Stimulated activated CD4-positive, alpha-beta T cell treated with anti-CD3 and anti-CD28 coated beads, Interleukin-15, amount 100 ng/mL, for 24 hours (primary cell): ENCODE measurements at regions not wholly inside any gene's neighbourhood (a gene's known extent, or its start where the extent isn't known, plus 50 kb on each side); places are given as distances from the start of the nearest gene placed in this dataset.
"Not testable (repeated sequence)": the region's sequence is repeated elsewhere in the genome, so short reads cannot be mapped to it uniquely, and the experiment has no call there.

ENCODE experiments used
- DNase-seq: peaks from one replicate; pipeline ENCODE4 v3.0.0-alpha.2; 2020

GRCh38 chr6:113359155-113360140 lies 497.7 kb upstream of the MARCKS start:
- DNase-seq: no peak

DNA sequence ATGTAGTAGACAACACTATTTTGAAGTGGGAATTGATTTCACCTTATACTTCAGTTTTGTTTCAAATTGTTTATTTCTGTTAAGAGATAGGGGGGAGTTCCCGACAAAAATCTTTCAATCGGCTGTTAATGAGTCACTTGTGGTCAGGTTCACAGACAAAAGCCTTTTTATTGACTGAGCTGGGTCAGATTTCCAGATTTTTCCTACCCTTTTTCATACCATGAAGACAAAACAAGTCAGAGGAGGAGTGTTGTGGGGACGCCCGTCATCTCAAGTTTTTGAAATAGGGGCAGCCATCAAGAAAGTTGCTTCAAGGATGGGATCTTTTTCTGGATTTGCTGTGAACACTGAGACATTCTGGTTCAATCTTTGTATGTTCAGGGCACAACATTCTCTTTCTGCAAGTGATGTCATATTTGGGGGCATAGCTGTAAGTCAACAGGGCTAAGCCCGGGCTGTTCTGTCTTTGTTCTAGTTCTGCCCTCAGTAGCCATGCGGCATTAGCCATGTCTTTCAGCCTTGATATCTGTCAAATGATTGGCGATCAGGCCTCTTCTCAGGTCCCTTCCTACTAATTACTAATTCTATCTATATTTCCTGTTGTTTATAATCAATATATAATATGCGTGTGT lies 496.0 kb upstream of the MARCKS start:
- DNase-seq: no peak

DNA sequence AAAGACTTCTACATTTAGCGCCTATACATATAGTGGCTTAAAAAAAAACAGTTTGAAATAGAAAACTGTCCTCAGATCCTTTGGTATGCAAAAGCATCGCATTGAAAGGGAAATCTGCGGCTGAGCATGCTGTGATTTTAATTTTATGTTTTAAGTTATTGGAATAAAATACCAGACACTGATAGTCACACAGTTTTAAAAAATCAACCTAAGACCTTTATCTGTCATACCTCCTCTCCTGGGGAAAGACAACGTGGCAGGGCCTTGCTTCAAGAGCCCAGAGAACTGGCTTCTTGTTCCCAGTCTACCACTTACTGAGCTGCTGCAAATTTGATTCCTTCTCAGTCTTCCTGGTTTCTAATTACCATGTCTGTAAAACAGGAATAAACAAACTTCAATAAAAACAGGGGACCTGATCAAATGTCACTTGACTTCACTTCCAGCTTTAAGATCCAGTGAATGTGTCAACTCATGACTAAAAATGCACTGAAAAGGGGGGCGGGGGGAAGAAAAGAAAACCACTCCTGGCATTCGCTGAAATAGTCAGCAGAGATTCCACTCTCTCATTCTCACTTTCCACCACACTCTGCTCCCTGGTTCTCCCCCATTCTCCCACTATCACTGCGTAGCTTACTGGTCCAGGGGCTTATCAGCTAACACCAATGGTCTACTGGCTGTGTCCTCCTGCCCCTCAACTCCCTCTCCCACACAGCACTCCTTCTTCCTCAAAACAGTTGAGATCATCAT lies 494.7 kb upstream of the MARCKS start:
- DNase-seq: no peak

GRCh38 chr6:113363048-113363798 lies 493.9 kb upstream of the MARCKS start:
- no peak for DNase-seq

- no peak for DNase-seq
Observed at GRCh38 chr6:113363866-113364265, 493.3 kb upstream of the MARCKS start.

DNA sequence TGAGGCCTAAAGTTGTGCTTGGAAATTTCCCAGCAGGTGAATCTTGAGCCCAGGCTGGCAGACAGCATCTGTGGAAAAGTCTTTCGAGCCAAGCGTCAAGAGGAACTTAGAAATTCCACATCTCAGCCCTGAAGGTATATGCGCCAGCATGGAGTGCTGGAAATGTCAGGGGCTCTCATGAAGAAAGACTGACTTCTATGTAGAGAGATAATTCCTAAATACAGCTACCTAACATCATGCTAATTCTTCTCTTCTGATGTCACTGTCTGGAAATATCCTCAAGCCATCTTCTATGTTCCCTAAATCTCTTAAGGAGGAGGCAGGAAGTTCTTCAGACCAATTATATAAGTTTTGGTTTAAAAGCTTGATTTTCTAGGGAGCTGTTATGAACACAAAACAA lies 492.4 kb upstream of the MARCKS start:
- DNase-seq: no peak

DNA sequence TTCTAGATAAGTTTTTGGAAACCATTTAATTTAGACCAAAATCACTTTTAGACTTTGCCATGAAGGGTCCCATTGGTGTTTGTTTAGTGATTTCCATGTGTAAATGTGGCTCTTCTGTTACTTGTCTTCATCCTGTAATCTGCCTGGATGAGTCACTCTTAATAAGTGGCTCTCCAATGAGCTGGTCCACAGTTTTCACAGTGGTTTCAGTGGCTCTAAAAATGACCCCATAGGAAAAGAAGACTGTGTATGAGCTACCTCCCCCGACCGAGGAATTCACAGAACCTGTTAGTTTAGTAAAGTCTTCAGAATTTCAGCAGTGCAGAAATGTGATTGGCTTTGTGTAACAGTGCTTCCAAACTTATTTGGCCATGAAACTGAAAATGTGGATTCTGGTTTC lies 492.0 kb upstream of the MARCKS start:
- DNase-seq: no peak

- DNase-seq: no peak
Observed at GRCh38 chr6:113366505-113366904, 490.6 kb upstream of the MARCKS start.

DNA sequence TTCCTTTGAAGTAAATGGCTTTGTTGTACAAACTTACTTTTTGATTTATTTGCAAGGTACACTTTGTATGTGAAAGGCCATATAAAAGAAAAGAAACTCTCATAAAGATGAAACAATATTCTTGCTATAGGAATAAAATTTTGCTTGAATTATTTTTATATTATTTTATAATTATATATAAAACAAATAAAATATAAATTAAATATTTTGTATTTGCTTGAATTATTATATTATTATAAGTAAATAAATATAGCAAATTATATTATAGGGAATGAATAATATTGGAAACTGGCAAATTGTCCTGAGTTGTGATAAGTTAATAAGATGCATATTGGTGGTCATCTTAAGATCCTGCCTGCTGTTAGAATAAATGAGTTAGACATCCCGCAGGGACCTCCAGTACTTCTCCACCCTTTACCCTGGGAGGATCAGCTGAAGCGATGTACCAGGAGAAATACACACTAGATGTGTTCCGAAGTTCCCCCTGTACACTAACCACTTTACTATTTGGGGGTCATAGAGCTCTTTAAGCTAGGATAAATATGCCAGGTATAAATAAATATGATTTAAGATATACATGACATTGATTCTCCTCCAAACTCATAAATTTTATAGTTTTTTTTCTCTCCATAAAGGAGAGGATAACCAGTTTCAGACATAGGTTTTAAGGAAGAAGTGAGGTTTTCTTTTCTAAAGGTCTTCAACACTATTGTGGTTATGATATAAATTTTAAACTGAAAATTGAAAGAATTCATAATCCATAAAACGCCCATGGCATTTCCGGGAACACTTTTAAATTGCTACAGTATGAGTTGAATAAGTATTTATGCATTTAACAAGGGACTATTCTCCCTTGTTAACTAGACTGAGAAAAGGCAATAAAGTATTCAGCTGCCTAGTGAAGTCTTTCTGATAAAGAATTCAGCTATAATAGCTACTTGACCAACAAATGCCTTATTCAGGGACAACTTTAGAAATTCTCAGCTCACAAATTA lies 486.3 kb upstream of the MARCKS start:
- no peak for DNase-seq

DNA sequence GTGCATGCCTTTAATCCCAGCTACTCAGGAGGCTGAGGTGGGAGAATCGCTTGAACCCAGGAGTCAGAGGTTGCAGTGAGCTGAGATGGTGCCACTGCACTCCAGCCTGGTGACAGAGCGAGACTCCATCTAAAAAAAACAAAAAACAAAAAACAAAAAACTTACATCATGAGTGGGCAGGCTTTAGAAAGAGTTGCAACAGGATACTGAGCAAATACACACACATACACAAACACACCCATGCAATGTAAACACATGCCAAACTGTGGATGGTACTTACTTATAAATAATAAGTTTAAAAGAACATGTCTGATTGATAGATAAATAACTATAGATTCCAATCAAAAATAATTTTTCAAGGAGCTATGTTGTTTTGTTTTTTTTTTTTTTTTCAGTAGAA lies 481.7 kb upstream of the MARCKS start:
- DNase-seq: not testable (repeated sequence)

DNA sequence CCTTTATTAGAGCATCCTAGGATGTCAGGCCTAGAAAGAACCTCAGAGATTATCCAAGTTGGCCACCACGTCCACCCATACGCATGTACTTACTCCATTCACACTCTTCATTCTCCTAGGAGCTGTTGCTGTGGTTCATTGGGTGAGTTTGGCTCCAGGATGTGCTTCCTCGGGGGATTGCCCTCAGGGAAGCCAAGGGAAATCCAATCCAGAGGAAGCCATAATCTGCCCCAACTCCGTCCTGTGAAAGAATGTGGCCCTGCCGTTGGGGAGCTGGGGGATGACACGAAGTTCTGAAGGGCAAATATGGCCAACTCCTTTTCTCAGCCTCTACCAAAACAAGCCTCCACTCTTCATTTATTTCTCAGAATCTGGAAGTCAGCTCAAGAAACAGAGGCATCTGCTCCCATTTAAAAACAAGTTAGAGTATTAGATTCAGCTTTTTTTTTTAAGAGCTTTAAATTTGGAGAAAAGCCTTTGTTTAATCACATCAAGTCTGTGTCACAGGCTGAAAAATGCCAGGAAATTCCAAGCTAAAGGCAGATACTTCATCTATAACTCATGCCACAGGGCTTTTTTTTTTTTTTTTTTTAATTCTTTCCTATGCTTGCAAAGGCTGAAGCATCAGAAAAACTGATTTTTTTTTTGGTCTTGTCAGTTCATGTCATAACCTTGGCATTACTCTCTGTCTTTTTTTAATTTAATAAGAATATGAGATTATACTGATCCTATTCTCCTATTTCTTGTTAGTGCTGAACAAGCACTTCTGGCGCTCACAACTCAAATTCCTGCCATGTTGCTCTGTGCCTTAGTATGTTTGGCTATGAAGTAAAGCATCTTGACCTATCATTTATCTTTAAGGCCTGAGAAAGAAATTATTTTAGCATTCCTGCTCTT lies 480.9 kb upstream of the MARCKS start:
- DNase-seq: no peak

- DNase-seq: no peak
Observed at GRCh38 chr6:113376847-113377165, 480.3 kb upstream of the MARCKS start.

DNA sequence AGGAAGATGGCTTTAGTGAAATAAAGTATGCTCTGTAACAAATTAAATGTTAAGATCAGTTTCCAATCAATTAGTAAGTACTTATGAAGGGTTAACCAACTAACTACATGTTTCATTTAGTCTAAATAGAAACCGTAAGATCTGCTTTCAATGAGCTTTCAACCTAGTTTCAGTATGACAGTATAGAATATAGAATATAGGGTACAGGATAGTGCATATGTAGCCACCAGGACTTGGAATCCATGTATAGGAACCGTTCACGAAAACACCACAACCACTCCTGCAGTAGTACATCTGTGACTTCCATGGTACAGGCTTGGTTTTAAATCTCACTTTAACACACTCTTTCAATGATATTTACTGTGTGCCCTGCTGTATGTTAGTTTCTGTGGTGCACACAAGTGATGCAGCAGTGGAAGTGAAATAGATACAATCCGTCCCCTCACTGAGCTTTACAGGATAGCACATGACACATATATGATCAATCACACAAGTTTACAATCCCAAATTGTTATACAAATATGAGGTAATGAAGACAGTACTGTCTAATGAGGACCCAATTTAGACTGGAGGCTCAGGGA lies 479.7 kb upstream of the MARCKS start:
- DNase-seq: no peak

DNA sequence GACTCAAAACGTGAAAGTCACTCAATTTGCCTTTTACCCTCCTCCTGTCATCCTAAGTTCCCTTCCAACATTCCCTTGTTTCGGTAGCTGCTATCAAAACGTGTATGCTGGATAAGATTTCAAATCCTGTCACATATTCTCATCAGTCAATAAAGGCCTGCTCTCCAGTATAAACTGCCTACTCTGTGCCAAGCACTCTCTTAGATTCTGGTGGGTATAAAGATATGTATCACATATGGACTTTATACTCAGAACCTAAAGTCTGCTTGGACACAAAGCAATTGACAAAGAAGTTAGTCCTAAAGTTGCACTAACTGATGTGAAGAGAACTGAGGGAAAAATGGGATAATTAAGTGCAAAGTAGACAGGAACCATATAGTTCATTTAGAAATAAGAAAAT lies 476.6 kb upstream of the MARCKS start:
- DNase-seq: no peak

DNA sequence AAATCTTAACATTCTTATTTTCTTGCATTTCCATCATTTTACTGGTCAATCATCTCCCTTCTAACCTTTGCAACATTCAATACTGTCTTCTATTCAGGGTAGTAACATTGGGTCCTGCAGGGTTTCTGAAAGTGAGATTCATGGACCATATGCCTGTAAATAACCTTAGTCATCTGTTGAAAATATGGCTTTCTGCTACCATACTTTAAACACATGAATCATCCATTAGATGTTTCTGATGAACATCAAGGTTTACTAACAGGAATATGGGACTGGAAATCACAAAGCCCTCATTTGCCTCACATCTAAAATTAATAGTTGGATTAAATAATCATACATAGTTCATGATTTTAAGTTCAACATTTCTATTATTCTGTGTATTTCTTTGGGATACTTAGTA lies 475.9 kb upstream of the MARCKS start:
- no peak for DNase-seq

- no peak for DNase-seq
Observed at GRCh38 chr6:113381959-113382358, 475.2 kb upstream of the MARCKS start.

GRCh38 chr6:113383701-113384100 lies 473.4 kb upstream of the MARCKS start:
- no peak for DNase-seq

DNA sequence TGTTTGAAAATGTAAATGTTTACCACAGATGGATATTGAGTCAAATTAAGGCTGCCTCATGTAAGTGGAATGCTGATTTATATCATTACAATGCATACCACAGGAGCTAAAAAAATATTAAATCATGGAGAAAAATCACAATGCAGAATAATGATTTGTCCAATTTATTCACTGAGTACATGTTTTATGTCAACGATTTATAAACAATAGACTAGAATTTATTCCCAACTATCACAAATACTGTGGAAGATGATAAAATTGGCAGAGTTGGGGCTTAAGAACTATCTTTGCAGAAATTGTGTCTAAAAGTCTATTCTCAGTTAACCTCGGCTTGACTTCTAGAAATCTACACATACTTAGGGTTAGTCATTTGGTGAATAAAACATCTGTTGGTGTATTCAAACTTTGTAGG lies 472.1 kb upstream of the MARCKS start:
- DNase-seq: no peak

DNA sequence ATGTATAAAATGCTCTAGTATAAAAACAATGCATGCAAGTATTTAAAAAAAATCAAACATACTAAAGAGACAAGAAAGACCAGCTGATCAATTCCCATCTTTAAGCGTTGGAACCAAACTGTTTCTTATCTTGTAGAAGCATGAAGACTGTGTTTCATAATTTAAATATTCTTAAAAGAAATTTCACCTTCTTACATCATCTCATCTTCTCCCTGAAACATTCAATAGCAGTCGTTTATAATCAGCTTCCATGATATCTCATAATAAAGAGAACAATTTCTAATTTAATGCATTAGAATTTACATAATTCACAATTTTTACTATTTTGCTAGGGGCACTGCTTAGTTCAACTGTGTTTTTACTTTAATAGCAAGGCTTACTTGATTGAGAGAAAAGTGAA lies 468.1 kb upstream of the MARCKS start:
- DNase-seq: no peak

- DNase-seq: no peak
Observed at GRCh38 chr6:113392551-113393055, 464.5 kb upstream of the MARCKS start.
